Left kidney (tissue), 1 donor: ENCODE measurements at regions not wholly inside any gene's neighbourhood (a gene's known extent, or its start where the extent isn't known, plus 50 kb on each side); places are given as distances from the start of the nearest gene placed in this dataset.

Source experiments
- DNase-seq: peaks from one replicate; pipeline ENCODE4 v3.0.0-alpha.2; 2013

- no peak for DNase-seq
Observed at GRCh38 chr10:78981970-78982281, 86.8 kb upstream of the ZMIZ1 start.

GRCh38 chr10:78982726-78983125, 86.0 kb upstream of the ZMIZ1 start:
- no peak for DNase-seq

- DNase-seq = no peak
Observed at GRCh38 chr10:78983608-78984007, 85.2 kb upstream of the ZMIZ1 start.

- no peak for DNase-seq
Observed at GRCh38 chr10:78985973-78986818, 82.6 kb upstream of the ZMIZ1 start.

- DNase-seq = no peak
Observed at GRCh38 chr10:78991187-78991586, 77.6 kb upstream of the ZMIZ1 start.

- DNase-seq = no peak
Observed at GRCh38 chr10:78992333-78992732, 76.4 kb upstream of the ZMIZ1 start.

- DNase-seq = no peak
Observed at GRCh38 chr10:78993261-78993945, 75.4 kb upstream of the ZMIZ1 start.

GRCh38 chr10:78995987-78996791, 72.6 kb upstream of the ZMIZ1 start:
- DNase-seq = no peak

- no peak for DNase-seq
Observed at GRCh38 chr10:78996792-78997129, 72.0 kb upstream of the ZMIZ1 start.

GRCh38 chr10:78997635-78998618, 70.8 kb upstream of the ZMIZ1 start:
- DNase-seq = no peak

GRCh38 chr10:79001082-79001885, 67.5 kb upstream of the ZMIZ1 start:
- no peak for DNase-seq

GRCh38 chr10:79002336-79002735, 66.4 kb upstream of the ZMIZ1 start:
- DNase-seq = no peak

- DNase-seq = peak; percentile 62
Observed at GRCh38 chr10:79003183-79004100, 65.3 kb upstream of the ZMIZ1 start.

- DNase-seq = peak; percentile 35
Observed at GRCh38 chr10:79004311-79004710, 64.5 kb upstream of the ZMIZ1 start.

- DNase-seq = no peak
Observed at GRCh38 chr10:79005126-79005810, 63.5 kb upstream of the ZMIZ1 start.

- no peak for DNase-seq
Observed at GRCh38 chr10:79007018-79007417, 61.7 kb upstream of the ZMIZ1 start.

GRCh38 chr10:79007421-79008319, 61.1 kb upstream of the ZMIZ1 start:
- DNase-seq = no peak

- no peak for DNase-seq
Observed at GRCh38 chr10:79009145-79009544, 59.6 kb upstream of the ZMIZ1 start.
